ENCODE measurements at regions not wholly inside any gene's neighbourhood (a gene's known extent, or its start where the extent isn't known, plus 50 kb on each side); places are given as distances from the start of the nearest gene placed in this dataset.

DNA sequence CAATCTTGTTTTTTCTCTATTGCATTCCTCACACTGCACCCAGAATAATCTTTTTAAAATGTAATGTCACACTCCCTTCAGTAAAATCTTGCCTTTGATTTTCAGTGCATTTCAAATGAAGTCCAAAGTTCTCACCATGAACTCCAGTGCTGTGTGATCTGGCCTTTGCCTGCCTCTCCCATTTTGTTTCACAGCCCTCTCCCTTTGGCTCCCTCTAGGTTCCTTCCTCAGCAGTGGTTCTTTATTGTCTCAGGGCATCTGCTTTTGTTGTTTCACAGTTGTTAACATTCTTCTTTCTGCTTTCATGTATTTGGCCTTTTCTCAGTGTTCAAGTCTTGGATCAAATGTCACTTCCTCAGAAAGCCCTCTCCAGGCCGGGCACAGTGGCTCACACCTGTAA lies 84.5 kb upstream of the AMN1 start:
- H2BK12ac ChIP-seq (ENCODE audit: low read depth, low read length), result no peak overlapping the region
- H3K18ac ChIP-seq (ENCODE audit: extremely low read depth, low read length), result no peak overlapping the region
- 33% methylated on average over 1 of the region's 1 CpG; no CpG with 5 or more reads in 1 of the 2 experiments for WGBS, 2 experiments (ENCODE audit: extremely low coverage in 1 of 2, insufficient coverage in 1 of 2, insufficient read length in 1 of 2, insufficient replicate concordance in 2 of 2, low coverage in 1 of 2, low lambda C conversion rate in 2 of 2, missing lambda C conversion rate in 1 of 2)
- no peak overlapping the region for H3K4me2 ChIP-seq (ENCODE audit: insufficient read depth in 1 of 2, low read depth in 2 of 2, low read length in 2 of 2)
- peak; percentile 82 for FAIRE-seq
- no peak overlapping the region for H3K27ac ChIP-seq (ENCODE audit: low read depth, low read length)
- H2AFZ ChIP-seq (ENCODE audit: low read length), result no peak overlapping the region
- H3K9ac ChIP-seq (replicated peaks in 1 of 4; ENCODE audit: extremely low read depth in 1 of 4, low read depth in 3 of 4, low read length in 3 of 4), result no peak overlapping the region
- no peak overlapping the region for H2BK120ac ChIP-seq (replicated peaks; ENCODE audit: low read depth, low read length)
- H4K5ac ChIP-seq (ENCODE audit: insufficient read length, low read depth, low read length), result no peak overlapping the region
- H2BK20ac ChIP-seq (ENCODE audit: low read length), result no peak overlapping the region
- no peaks in the 10 kb centered on the region for H4K20me1 ChIP-seq (replicated peaks in 1 of 2; ENCODE audit: control insufficient read depth in 1 of 2, insufficient read depth in 2 of 2, low read length in 2 of 2)
- H3K79me1 ChIP-seq (ENCODE audit: low read depth, low read length), result no peaks in the 10 kb centered on the region
- peak overlapping the region; percentile 82; the same call in 1 of the 2 replicates for H2AK5ac ChIP-seq (ENCODE audit: low read depth, low read length)
- no peaks in the 10 kb centered on the region for H3K27me3 ChIP-seq (replicated peaks in 1 of 4; ENCODE audit: control insufficient read depth in 3 of 4, extremely low read depth in 1 of 4, insufficient read depth in 3 of 4, low read length in 3 of 4)
- ChIA-PET CTCF (ENCODE audit: partially characterized antibody) (interaction anchor here (0.6 to 1.6 kb wide), 8 partner anchors 10 to 160 kb away, joined by 3 to 5 read pairs (median 3); no protein-coding TSS in a partner anchor), POLR2A (ENCODE audit: partially characterized antibody) (no interaction called here)
- H3K4me3 ChIP-seq (ENCODE audit: extremely low read depth in 1 of 4, insufficient read depth in 2 of 4, low read depth in 3 of 4, low read length in 4 of 4), result no peak overlapping the region
- H3K56ac ChIP-seq (replicated peaks; ENCODE audit: insufficient read length, low read depth, low read length), result no peak overlapping the region
- no peak overlapping the region for H3K23ac ChIP-seq (ENCODE audit: insufficient read length)
- H3K14ac ChIP-seq (ENCODE audit: insufficient read length), result no peak overlapping the region
- no peaks in the 10 kb centered on the region for H3K23me2 ChIP-seq (ENCODE audit: low read depth, low read length)
- no peak overlapping the region for H4K8ac ChIP-seq (ENCODE audit: extremely low read depth, insufficient read depth, low read length)
- no peak for DNase-seq (ENCODE audit: low read depth in 1 of 2, low spot score in 2 of 2)
- no peak overlapping the region for H4K91ac ChIP-seq (replicated peaks; ENCODE audit: insufficient read length, low read length)
- no peak overlapping the region for H3K4ac ChIP-seq (replicated peaks; ENCODE audit: insufficient read length, low read depth, low read length)
- peaks cover 0 to 2% (median 0%) of the 10 kb centered on the region in 4 experiments; a peak in 4 of 7 replicates for H3K4me1 ChIP-seq (replicated peaks in 1 of 4; ENCODE audit: control insufficient read depth in 3 of 4, insufficient read depth in 4 of 4, low read length in 3 of 4)
- H3K79me2 ChIP-seq (ENCODE audit: control insufficient read depth in 1 of 2, insufficient read depth in 2 of 2, low read length in 2 of 2), result no peaks in the 10 kb centered on the region
- no peak overlapping the region for H2BK15ac ChIP-seq (ENCODE audit: low read length)
- H3K9me3 ChIP-seq (ENCODE audit: insufficient read depth in 2 of 2, low read depth in 1 of 2, low read length in 1 of 2), result no peaks in the 10 kb centered on the region
- H3K36me3 ChIP-seq (ENCODE audit: control insufficient read depth in 2 of 4, insufficient read depth in 4 of 4, low read length in 3 of 4), result no peaks in the 10 kb centered on the region
- no peak overlapping the region for H2BK5ac ChIP-seq (ENCODE audit: low read depth, low read length)
- peak; percentile 81 for TF ChIP-seq YY1 (IDR thresholded peaks at IDR 0.05; ENCODE audit: low read depth, low read length)

All from H1 (cell line).